IMR-90 (cell line): ENCODE measurements at regions not wholly inside any gene's neighbourhood (a gene's known extent, or its start where the extent isn't known, plus 50 kb on each side); places are given as distances from the start of the nearest gene placed in this dataset.

Experiments
- ATAC-seq: fragments of 200-7000 bp; cut with Tn5 transposase; 2 replicates; pipeline ENCODE4 v1.9.1; 2020; ENCODE audit warnings: low read depth, mild to moderate bottlenecking, moderate library complexity
- BruUV-seq: library from RNA; stranded (reverse); fragments of 400-500 nt; replicated peaks from 2 replicates; lab custom pipeline; 2021; lab: Mats Ljungman, UMichigan
- CTCF ChIA-PET: fragments of 300-600 bp; formaldehyde crosslinking; extraction: SDS; loops from one replicate; lab custom pipeline; 2021; ENCODE audit warnings: antibody characterized with exemption; lab: Yijun Ruan, JAX
- POLR2A ChIA-PET: fragments of 300-600 bp; sonication (Branson Sonifier 250); formaldehyde crosslinking; loops from one replicate; lab custom pipeline; 2022; ENCODE audit warnings: antibody characterized with exemption; ENCODE audit not compliant: unreplicated experiment; lab: Charles Lee
- DNase-seq: peaks from one replicate; pipeline ENCODE4 v3.0.0; 2013
- H2AFZ ChIP-seq: replicated peaks from 2 replicates; pipeline ENCODE3; 2013; ENCODE audit warnings: low read length, mild to moderate bottlenecking; ENCODE audit not compliant: poor library complexity
- H2AK5ac ChIP-seq: 2 replicates; pipeline ENCODE4 v1.6.1; 2013; ENCODE audit warnings: low read depth, low read length, inconsistent platforms
- H2AK9ac ChIP-seq: replicated peaks from 2 replicates; pipeline ENCODE3; 2013; ENCODE audit warnings: mild to moderate bottlenecking, low read depth, low read length, moderate library complexity; ENCODE audit not compliant: poor library complexity
- H2BK120ac ChIP-seq: 2 replicates; pipeline ENCODE4 v1.6.1; 2013; ENCODE audit warnings: low read depth, low read length, inconsistent platforms
- H2BK15ac ChIP-seq: 3 replicates; pipeline ENCODE4 v1.6.1; 2013; ENCODE audit warnings: low read depth, low read length, inconsistent platforms
- H2BK20ac ChIP-seq: 2 replicates; pipeline ENCODE4 v1.6.1; 2013; ENCODE audit warnings: low read depth, mild to moderate bottlenecking, inconsistent platforms, low read length, moderate library complexity
- H2BK5ac ChIP-seq: 2 replicates; pipeline ENCODE4 v1.6.1; 2013; ENCODE audit warnings: mild to moderate bottlenecking, low read depth, low read length, inconsistent platforms; ENCODE audit not compliant: poor library complexity, severe bottlenecking
- H3K14ac ChIP-seq: replicated peaks from 2 replicates; pipeline ENCODE4 v1.6.1; 2013; ENCODE audit warnings: low read depth, low read length, inconsistent platforms
- H3K18ac ChIP-seq: 2 replicates; pipeline ENCODE4 v1.6.1; 2013; ENCODE audit warnings: low read depth, low read length, control low read depth
- H3K23ac ChIP-seq: 2 replicates; pipeline ENCODE4 v1.6.1; 2013; ENCODE audit warnings: low read depth, low read length, inconsistent platforms
- H3K27ac ChIP-seq: 2 replicates; pipeline ENCODE4 v1.5.1; 2013; ENCODE audit warnings: mild to moderate bottlenecking, control low read depth, low read length; ENCODE audit not compliant: insufficient read depth
- H3K27me3 ChIP-seq: 2 replicates; pipeline ENCODE4 v1.6.1; 2013; ENCODE audit warnings: low read length; ENCODE audit not compliant: control insufficient read depth, insufficient read depth
- H3K36me3 ChIP-seq: 2 replicates; pipeline ENCODE4 v1.6.1; 2013; ENCODE audit warnings: low read length, mixed read lengths; ENCODE audit not compliant: control insufficient read depth, insufficient read depth
- H3K4ac ChIP-seq: 2 replicates; pipeline ENCODE4 v1.6.1; 2013; ENCODE audit warnings: low read depth, low read length, inconsistent platforms
- H3K4me1 ChIP-seq: 2 replicates; pipeline ENCODE4 v1.6.1; 2013; ENCODE audit warnings: low read length, mixed read lengths; ENCODE audit not compliant: control insufficient read depth, insufficient read depth
- H3K4me2 ChIP-seq: 2 replicates; pipeline ENCODE4 v1.6.1; 2013; ENCODE audit warnings: low read depth, mild to moderate bottlenecking, control low read depth, low read length, moderate library complexity
- H3K4me3 ChIP-seq: 2 replicates; pipeline ENCODE4 v1.5.1; 2013; ENCODE audit warnings: low read depth, mild to moderate bottlenecking, control low read depth, low read length, moderate library complexity; ENCODE audit not compliant: insufficient read depth
- H3K56ac ChIP-seq: 2 replicates; pipeline ENCODE4 v1.6.1; 2013; ENCODE audit warnings: low read length, inconsistent platforms; ENCODE audit not compliant: insufficient read depth; ENCODE audit errors: extremely low read depth
- H3K79me1 ChIP-seq, 2 experiments: 2 replicates each; pipeline ENCODE4 v1.6.1; 2013; ENCODE audit warnings: low read length in 2 of 2, inconsistent platforms in 1 of 2, low read depth in 1 of 2
- H3K9ac ChIP-seq: 2 replicates; pipeline ENCODE4 v1.6.1; 2013; ENCODE audit warnings: low read depth, low read length, control low read depth
- H3K9me1 ChIP-seq: 2 replicates; pipeline ENCODE4 v1.6.1; 2013; ENCODE audit warnings: low read length, inconsistent platforms; ENCODE audit not compliant: insufficient read depth
- H3K9me3 ChIP-seq: 2 replicates; pipeline ENCODE4 v1.6.1; 2013; ENCODE audit warnings: low read length; ENCODE audit not compliant: control insufficient read depth, insufficient read depth
- H4K20me1 ChIP-seq: 2 replicates; pipeline ENCODE4 v1.6.1; 2013; ENCODE audit warnings: low read length, inconsistent platforms; ENCODE audit not compliant: insufficient read depth
- H4K5ac ChIP-seq: 2 replicates; pipeline ENCODE4 v1.6.1; 2013; ENCODE audit warnings: mild to moderate bottlenecking, low read depth, low read length, control low read depth
- H4K8ac ChIP-seq, 2 experiments: 2 replicates each; pipeline ENCODE4 v1.6.1; 2013; ENCODE audit warnings: low read depth in 2 of 2, low read length in 2 of 2, control low read depth in 1 of 2, inconsistent platforms in 1 of 2
- H4K91ac ChIP-seq: 2 replicates; pipeline ENCODE4 v1.6.1; 2013; ENCODE audit warnings: low read depth, low read length, inconsistent platforms; ENCODE audit not compliant: insufficient read depth
- CEBPB ChIP-seq: IDR thresholded peaks from 2 replicates; pipeline ENCODE4 v1.6.1; 2012; ENCODE audit warnings: low read depth, low read length, improper control_type of control experiment
- CTCF ChIP-seq: conservative IDR thresholded peaks from 2 replicates; pipeline ENCODE4 v1.5.1; 2012; ENCODE audit warnings: mild to moderate bottlenecking, low read depth, low read length, improper control_type of control experiment
- ELK1 ChIP-seq: fragments of 150-350 bp; IDR thresholded peaks from 2 replicates; pipeline ENCODE4 v1.6.1; 2016; ENCODE audit warnings: low read depth, mild to moderate bottlenecking, low read length, moderate library complexity, borderline replicate concordance
- FOS ChIP-seq: fragments of 150-350 bp; IDR thresholded peaks from 2 replicates; pipeline ENCODE4 v1.6.1; 2016; ENCODE audit warnings: low read depth, low read length
- MAFK ChIP-seq: IDR thresholded peaks from 2 replicates; pipeline ENCODE4 v1.6.1; 2012; ENCODE audit warnings: low read depth, low read length, improper control_type of control experiment
- MXI1 ChIP-seq: IDR thresholded peaks from 2 replicates; pipeline ENCODE4 v1.6.1; 2012; ENCODE audit warnings: low read depth, mild to moderate bottlenecking, low read length, moderate library complexity, borderline replicate concordance
- POLR2A ChIP-seq: IDR thresholded peaks from 2 replicates; pipeline ENCODE4 v1.6.1; 2012; ENCODE audit warnings: mild to moderate bottlenecking, low read depth, low read length
- RAD21 ChIP-seq: IDR thresholded peaks from 2 replicates; pipeline ENCODE4 v1.6.1; 2012; ENCODE audit warnings: low read length, improper control_type of control experiment
- RCOR1 ChIP-seq: IDR thresholded peaks from 2 replicates; pipeline ENCODE4 v1.6.1; 2012; ENCODE audit warnings: mild to moderate bottlenecking, low read length, improper control_type of control experiment; ENCODE audit not compliant: insufficient replicate concordance
- USF2 ChIP-seq: fragments of 150-350 bp; IDR thresholded peaks from 2 replicates; pipeline ENCODE4 v1.6.1; 2017; ENCODE audit warnings: mild to moderate bottlenecking, antibody characterized with exemption, low read length, low read depth
- WGBS, 2 experiments: methylation state at CpG; one replicate each; pipeline versions ENCODE4 v1.1.5 to v1.1.7; 2013; ENCODE audit warnings: missing lambda C conversion rate in 2 of 2; ENCODE audit not compliant: insufficient read length in 1 of 2; ENCODE audit errors: extremely low coverage in 2 of 2; 5-methylcytosine and 5-hydroxymethylcytosine counted together
- dilution Hi-C: fragments of 300-500 bp; cut with HindIII; formaldehyde crosslinking; loops from one replicate; pipeline ENCODE4 v1.14.3; 2018; ENCODE audit warnings: low sequenced_read_pairs; ENCODE audit not compliant: unreplicated experiment
- in situ Hi-C: fragments of 300-500 bp; cut with MboI; formaldehyde crosslinking; loops from 3 replicates; pipeline ENCODE4 v1.14.3; 2019; ENCODE audit warnings: low sequenced_read_pairs, inconsistent platforms, mixed read lengths
- intact Hi-C: fragments of 100-400 bp; cut with micrococcal nuclease; formaldehyde crosslinking; loops from 2 replicates; pipeline ENCODE4 v1.10.0; 2022

- Histone ChIP-seq H3K9ac (no peak overlapping the region), H3K23ac (no peak overlapping the region), H3K4me1 (no peaks in the 10 kb centered on the region), H2BK120ac (no peak overlapping the region), H3K36me3 (no peaks in the 10 kb centered on the region), H2AFZ (no peak overlapping the region), H4K5ac (no peak overlapping the region), H2BK15ac (no peak overlapping the region), H2AK9ac (no peak overlapping the region), H3K9me3 (no peaks in the 10 kb centered on the region), H4K91ac (no peak overlapping the region), H3K27ac (no peak overlapping the region), H3K4me3 (no peak overlapping the region), H3K79me1 (no peaks in the 10 kb centered on the region), H3K18ac (peak overlapping the region; percentile 27; the same call in 1 of the 2 replicates), H3K4ac (no peak overlapping the region), H2BK20ac (no peak overlapping the region), H2BK5ac (no peak overlapping the region), H3K4me2 (no peak overlapping the region), H4K8ac (no peak overlapping the region), H3K56ac (no peak overlapping the region), H2AK5ac (no peak overlapping the region), H3K9me1 (no peaks in the 10 kb centered on the region), H4K20me1 (no peaks in the 10 kb centered on the region), H3K27me3 (no peaks in the 10 kb centered on the region), H3K14ac (no peak overlapping the region)
- no TSS peak for BruUV-seq
- WGBS, 2 experiments, result no CpG with 5 or more reads among the region's 2 CpGs
- dilution Hi-C loops (no loop called here), in situ Hi-C loops (no loop called here), intact Hi-C loops (no loop called here)
- TF ChIP-seq RCOR1 (no peak), CEBPB (no peak), FOS (no peak), CTCF (no peak), USF2 (no peak), ELK1 (no peak), POLR2A (no peak), RAD21 (no peak), MXI1 (no peak), MAFK (no peak)
- CTCF ChIA-PET, result no interaction called here
- DNase-seq (no peak), ATAC-seq (no peak)
- POLR2A ChIA-PET, result interaction anchor here (0.7 kb wide), 1 partner anchor 15 kb away, joined by 3 read pairs; no protein-coding TSS in a partner anchor
Measured at GRCh38 chr4:60952921-60953320, 247.2 kb upstream of the ADGRL3 start.
